ENCODE measurements at regions not wholly inside any gene's neighbourhood (a gene's known extent, or its start where the extent isn't known, plus 50 kb on each side); places are given as distances from the start of the nearest gene placed in this dataset.
"Not testable (repeated sequence)": the region's sequence is repeated elsewhere in the genome, so short reads cannot be mapped to it uniquely, and the experiment has no call there.

DNA sequence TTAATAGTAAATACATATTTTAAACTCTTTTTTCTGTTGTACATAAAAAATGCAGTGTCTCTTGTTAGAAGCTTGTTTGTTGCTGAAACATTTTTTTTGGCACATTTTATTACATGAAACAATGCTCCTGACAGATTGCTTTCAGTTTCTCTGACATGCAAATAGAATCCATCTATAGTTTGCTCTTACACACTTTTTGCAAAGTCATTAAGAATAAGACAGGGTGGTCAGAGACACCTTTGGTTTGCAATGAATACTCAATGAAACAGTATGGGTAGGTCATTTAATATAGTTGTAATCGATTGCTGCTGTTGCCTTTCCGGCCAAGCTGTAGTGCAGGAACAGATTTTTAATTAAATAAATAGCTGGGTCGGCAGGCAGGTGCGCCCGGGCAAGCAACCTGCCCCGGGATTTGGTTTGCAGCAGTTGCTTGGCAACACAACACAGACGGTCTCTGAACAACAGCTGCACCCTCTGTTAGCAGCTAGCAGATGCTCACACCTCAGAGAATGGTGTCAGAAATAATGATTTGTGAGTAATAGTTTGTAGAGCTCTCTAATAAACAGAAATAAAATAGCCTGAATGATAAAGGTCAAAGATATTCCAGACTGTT lies 115.7 kb upstream of the CACNA2D1 start:
- DNase-seq = no peak

DNA sequence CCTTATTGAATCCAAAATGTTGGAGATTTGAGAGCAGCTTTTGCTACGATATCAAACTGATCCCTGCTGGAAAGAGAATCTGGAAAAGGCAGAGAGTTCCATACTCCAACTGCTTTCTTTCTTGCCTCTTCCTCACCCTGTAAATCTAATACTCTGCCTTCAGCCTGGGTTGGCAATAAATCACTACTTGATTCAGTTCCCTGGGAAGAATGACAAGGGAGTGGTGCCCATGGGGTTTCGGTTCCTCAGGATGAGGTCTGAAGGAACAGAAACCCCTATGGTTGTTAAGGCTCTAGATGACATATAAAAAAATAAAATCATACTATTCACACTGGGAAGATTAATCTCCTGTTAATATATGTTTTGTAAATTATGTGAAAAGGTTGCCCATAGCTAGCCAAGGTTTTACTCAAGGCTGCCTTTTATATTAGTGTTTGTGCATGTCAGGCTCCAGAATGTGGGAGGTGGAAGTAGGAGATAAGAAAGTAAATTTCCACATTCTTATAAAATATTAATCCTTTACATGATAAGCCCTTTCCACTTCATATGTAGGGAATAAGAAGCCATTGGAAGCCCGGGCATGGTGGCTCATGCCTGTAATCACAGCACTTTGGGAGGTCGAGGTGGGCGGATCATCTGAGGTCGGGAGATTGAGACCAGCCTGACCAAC lies 106.2 kb upstream of the CACNA2D1 start:
- no peak for DNase-seq

DNA sequence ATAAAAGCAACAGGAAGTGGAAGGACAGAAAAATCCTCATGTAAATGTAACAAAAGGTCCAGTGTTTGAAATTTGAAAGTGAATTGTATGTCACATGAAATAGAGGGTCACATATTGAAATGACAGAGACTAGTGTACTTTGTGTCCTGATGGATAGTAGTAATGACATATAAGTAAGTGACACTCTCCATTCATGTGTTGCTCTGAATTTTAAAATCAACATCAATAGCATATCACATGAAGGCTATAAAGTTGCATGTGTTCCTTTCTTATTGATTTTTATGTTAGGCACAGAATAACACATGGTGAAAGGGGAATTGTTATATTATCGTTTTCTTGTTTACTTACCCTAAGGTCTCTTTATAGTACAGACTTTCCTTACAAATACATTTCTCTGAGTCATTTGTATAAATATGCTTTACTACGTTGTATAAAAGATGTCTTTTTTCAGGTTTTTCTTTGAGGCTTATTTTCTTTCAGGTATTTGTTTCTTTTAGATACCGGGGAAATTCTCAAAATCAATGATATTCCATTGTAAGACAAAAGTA lies 104.6 kb upstream of the CACNA2D1 start:
- no peak for DNase-seq

DNA sequence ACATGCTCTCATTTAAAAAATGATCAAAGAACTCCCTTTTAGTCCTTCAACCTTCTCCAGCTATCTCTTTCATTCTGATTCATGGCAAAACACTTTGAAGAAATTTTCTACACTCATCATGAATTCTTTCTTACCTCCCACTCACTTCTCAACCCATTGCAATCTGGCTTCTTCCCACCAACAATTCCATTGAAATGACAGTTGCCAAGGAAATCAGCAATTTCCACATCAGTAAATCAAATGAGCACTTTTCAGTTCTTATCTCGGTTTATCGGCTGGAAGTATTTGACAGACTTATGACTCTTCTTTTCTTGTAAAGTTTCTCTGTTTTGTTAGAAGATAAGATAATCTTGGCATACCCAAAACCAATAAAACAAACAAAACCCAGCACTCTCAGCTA lies 99.1 kb upstream of the CACNA2D1 start:
- DNase-seq = no peak

DNA sequence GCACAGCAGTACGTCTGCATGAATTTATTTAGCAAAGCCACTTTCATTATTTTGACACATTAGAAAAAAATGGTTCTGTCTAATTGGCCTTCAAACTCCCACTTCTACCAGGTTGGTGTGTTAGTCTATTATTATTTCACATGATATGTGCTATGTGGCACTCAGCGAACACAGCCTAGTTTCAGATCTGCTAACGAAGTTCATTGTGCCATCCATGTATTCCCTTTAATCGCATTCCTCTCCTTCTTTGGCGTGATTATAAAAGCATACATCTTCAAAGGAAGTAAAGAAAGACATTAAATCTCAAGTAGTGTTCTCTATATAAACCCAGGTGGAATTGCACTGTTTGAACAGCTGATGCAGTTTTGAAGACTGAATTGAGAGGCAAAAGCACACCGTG lies 96.4 kb upstream of the CACNA2D1 start:
- no peak for DNase-seq

DNA sequence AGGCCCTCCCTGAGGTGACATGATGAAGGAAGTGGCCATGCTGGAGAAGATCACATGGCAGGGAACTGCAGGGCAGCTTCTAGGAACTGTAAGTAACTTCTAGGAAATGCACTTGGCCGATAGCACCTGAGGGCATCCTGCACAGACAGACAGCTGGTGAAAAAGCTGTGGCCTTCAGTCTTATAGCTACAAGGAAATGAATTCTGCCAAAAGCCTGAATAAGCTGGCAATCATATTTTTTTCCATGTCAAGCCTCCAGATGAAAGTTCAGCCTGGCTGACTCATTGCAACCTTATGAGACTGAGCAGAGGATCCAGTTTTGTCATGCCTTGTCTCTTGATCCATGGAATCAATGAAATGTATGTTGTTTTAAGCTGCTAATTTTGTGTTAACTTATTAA lies 91.1 kb upstream of the CACNA2D1 start:
- DNase-seq = no peak

DNA sequence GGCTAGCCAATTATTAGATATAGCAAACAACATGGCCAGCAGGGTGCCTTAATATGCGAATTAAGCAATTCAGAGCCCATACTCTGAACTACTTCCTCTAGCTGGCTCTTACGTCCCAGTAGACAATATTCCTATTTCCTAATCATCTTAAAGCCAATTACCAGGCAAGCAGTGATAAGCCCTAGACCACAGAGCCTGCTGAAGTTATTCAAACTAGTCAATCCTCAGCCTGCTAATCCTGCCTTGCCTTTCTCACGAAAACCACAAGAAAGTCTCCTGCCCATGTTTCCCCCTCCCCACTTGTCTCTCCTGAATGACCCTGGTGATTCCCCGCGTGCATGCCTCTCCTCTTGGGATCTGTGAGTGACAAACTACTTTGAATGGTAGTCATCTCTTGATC lies 86.8 kb upstream of the CACNA2D1 start:
- no peak for DNase-seq

DNA sequence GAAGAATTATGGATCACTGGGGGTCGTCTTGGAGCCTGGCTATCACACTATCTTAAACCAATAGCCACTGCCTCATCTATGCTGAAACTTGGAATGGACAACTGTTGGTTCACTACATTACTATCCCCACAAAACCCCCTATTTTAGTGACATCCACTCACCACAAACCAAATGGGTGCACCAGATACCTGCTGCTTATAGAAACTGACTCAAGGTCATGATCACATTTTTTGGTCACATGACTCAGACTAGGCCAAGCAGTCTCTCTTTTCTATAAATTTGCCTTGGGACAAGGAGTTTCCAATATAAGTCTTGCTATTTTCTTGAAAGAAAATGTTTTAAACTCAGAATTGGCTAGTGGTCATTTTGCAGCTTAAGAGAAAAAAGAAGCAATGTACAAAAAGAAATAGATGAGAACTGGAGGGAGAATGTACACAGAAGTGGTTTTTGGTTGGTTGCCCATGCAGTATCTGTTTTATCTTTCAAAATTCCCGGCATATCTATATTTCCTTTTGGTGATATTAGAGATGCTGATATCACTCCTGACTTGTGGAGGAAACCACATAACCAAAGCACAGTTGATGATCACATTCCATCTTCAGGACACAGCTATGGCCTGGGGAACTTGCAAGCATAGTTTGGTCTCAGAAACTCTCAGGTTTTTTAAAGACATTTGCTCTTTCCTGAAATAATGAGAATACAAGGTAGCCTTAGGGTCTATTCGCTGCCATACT lies 85.2 kb upstream of the CACNA2D1 start:
- DNase-seq = no peak

DNA sequence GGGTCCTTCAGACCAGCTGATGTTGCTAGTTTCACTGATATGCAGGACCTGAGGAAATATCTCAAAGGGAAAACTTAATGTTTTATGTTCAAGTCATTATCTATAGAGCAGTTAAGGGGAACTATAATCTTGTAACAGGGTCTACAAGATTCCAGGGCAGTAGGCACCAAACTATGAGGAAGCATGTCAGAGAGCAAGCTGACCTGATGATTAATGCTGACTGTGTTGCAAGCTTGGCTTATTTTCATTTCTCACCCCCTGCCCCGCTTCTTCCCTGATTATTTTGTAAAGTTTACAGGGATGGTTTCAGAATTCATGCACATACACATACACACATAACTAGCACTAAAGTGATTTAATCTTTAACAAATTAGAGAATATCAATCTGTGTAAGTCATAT lies 84.3 kb upstream of the CACNA2D1 start:
- DNase-seq = no peak

DNA sequence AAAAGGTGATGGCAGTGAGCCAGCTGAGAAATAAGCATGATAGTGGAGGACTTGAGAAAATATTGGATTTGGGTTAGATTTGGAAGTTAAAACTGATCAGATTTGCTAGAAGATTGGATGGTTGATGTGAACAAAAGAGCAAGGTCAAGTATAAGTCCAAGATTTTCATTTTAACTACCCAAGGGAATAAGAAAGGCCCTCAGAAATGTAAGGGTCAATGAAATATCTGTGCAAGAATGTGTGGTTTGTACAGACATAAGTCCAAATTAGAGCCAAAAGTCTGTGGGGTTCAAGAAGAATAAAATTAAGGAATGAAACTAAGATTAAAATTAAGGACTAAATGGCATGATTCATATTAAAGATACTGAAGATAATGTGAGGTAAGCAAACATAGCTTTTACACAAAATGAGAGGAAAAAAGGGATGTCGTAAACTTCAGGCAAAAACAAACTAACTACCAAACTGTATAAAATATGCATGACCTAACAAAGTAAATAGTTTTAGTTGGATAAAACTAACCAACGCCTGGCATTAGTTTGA lies 78.4 kb upstream of the CACNA2D1 start:
- no peak for DNase-seq

DNA sequence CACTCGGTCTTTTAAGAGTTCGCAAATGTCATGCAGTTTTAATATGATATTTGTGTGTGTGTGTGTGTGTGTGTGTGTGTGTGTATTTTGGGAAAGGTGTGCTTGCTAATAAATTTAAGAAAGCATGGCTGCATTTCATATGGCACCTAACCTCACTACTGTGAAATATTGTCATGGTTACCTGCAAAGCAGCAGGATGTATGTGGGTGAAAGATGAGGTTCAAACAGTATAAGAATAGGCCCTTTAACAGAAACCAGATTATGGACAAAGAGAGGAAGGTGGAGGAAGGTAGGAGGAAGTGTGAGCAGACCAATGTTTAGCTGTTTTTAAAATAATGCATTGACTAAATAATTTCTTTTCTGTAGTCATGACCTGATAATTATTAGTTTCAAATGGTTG lies 73.5 kb upstream of the CACNA2D1 start:
- no peak for DNase-seq

DNA sequence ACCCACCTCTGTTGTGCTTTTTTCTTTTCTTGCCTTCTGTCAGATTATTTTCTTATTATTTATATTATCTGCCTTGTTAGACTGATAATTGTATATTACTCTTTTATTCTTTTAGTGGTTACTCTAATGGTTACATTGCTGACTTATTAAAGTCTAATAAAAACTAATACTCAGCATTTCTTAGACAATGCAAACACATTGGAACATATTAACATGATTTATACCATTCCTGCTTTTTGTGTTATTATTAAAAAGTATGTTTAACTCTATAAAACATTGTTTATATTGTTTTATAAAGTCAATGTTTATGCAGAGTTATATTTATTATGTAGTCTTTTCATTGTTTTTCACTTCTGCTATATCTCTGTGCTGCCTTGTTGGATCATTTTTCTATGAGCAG lies 68.0 kb upstream of the CACNA2D1 start:
- DNase-seq = no peak

DNA sequence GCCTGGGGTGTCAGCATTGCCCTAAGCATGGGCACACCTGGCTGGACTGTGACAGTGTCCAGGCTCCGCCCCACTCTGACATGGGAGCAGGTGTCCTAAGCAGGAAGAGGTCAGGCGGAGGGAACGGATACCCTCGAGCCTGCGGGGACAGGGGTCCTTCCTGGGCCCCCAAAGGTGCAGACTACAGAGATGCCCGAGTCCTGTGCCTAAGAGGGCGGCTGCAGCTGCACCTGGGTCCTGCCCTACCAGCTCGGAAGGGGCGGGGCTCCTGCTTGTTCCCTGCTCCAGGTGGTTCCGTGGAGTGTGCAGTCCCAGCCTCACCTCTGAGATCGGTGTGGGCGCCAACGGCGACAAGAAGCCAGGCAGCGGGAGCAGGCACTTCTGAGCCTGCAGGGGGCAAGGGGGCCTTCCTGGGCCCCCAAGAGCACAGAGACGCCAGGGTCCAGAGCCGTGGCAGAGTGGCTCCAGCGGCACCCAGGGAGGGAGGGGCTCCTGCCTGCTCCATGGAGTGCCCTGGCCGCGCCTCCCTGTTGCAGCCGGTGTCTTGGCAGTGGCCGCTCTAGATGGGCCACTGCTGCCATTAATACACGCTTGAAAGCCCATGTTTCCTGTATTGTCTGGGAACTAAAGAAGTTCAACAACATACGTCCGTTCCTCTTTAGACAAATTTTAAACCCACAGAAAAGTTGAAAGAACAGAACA lies 64.5 kb upstream of the CACNA2D1 start:
- DNase-seq = no peak

DNA sequence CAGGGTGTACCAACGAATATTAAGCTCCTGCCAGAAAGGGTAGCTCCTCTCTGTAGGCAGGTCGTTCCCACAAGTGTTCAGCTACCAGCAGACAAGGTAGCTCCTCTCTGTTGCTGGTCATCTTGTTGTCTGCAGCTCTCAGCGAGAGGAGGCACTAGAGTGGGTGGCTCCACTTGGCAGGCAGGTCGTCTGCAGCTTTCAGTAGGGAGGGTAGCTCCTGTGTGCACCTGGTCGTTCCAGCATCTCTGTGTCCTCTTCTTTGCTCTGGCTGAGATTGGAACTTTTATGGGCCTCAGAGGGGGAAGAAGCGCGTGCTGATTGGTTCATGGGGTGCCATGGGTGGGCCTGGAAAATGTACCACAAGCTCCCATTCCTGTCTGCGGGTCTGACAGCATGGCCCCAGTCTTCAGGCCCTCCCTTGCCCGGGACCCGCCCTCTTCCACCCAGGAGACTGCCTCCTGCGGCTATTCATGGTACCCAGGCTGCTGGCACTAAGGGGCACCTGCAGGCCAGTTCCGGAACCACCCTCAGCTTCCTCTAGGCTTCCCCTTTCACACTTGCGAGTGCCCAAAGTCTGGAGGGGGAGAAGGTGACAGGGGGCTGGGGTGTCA lies 63.9 kb upstream of the CACNA2D1 start:
- no peak for DNase-seq

DNA sequence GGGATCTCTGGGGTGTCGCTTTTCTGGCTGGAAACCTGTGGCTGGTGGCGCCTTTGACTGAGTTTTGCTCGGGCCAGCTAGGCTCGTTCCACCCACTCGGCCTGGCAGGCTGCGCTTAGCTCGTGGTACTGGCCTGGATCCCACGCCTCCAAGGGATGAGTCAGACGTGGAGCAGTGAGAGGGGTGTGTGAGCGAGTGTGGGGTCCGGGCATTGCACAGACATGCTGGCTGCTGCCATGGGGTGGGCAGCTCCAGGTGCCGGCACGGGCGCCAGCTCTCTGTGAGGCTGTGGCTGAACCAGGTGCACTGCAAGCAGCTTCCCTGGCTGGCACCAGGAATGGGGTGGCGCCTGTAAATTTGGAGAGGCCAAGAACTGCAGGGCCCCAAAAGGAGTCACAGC lies 63.1 kb upstream of the CACNA2D1 start:
- DNase-seq = no peak

DNA sequence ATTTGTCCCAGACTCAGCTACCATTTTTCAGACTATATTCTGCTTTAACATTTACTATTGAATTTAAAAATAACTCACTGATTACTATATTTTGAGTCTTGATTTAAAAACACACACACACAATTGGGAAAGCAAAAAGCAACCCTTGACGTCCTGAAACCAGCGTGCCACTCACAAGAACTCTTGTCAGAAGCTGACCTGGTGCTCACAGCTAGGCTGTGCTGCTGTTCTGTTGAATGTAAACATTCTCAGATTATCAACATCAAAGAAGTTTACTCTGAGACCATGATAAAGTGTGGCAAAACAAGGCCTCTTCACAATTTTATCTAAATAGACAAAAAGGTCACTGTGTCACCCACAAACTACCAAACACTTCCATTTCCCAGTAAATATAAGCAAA lies 62.6 kb upstream of the CACNA2D1 start:
- no peak for DNase-seq

DNA sequence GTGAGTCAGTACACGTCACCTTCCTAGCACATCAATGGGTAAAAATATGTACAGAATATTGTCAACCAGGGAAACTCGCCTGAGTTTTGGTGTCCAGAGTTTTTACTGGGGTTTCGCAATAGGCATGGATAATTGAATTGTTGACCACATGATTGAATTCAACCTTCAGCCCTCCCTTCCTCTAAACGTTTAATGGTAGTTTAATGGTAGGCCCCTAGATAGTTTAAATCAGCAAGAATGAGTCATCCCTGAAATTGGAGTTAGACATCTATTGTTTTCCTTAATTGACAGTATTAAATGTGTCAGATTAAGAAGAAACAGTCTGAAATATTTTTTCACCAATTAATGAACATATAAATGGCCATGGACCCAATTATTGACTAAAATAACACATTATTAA lies 57.8 kb upstream of the CACNA2D1 start:
- DNase-seq = no peak

DNA sequence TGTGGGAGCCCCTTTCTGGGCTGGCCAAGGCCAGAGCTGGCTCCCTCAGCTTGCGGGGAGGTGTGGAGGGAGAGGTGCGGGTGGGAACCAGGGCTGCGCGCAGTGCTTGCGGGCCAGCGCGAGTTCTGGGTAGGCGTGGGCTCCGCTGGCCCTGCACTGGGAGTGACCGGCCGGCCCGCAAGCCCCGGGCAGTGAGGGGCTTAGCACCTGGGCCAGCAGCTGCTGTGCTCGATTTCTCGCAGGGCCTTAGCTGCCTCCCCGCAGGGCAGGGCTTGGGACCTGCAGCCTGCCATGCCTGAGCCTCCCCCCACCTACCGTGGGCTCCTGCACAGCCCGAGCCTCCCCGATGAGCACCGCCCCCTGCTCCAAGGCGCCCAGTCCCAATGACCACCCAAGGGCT lies 56.0 kb upstream of the CACNA2D1 start:
- DNase-seq = not testable (repeated sequence)

DNA sequence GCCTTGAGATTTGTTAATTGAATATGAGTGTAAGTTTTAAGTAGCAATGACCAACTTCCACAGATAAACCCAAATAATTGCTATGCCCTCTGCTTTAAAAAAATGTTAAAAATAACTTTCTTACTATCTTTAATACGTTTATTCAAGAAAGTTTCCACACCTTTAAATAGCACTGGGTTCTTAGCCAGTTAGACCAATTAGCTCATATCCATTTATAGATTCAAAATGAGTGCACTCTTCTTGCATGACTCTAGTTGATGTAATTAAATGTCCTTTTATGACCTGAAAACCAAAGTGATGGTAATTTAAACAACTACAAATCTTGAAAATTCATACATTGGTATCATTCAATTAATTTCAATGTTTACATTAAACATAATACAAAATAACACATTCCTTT lies 50.8 kb upstream of the CACNA2D1 start:
- DNase-seq = no peak

All from activated CD4-positive, alpha-beta T cell treated with anti-CD3 and anti-CD28 coated beads for 1 hour (primary cell).